ENCODE measurements at regions not wholly inside any gene's neighbourhood (a gene's known extent, or its start where the extent isn't known, plus 50 kb on each side); places are given as distances from the start of the nearest gene placed in this dataset.

DNA sequence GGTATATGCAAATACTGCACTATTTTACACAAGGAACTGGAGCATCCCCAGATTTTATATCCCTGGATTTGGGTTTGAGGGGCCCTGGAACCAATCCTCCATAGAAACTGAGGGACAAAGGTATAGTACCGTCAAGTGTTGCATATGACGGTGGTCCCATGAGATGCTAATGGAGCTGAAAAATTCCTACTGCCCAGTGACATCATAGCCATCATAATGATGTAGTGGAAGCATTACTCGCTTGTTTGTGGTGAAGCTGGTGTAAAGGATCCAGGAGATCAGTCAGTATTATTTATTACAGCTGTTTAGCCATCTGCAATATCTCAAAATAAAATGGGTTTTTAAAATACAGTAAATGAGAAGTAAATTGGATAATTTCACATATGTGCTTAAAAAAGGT, 496.6 kb upstream of the HS6ST1 start:
- TF ChIP-seq, protein P1, sequence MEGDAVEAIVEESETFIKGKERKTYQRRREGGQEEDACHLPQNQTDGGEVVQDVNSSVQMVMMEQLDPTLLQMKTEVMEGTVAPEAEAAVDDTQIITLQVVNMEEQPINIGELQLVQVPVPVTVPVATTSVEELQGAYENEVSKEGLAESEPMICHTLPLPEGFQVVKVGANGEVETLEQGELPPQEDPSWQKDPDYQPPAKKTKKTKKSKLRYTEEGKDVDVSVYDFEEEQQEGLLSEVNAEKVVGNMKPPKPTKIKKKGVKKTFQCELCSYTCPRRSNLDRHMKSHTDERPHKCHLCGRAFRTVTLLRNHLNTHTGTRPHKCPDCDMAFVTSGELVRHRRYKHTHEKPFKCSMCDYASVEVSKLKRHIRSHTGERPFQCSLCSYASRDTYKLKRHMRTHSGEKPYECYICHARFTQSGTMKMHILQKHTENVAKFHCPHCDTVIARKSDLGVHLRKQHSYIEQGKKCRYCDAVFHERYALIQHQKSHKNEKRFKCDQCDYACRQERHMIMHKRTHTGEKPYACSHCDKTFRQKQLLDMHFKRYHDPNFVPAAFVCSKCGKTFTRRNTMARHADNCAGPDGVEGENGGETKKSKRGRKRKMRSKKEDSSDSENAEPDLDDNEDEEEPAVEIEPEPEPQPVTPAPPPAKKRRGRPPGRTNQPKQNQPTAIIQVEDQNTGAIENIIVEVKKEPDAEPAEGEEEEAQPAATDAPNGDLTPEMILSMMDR (IDR thresholded peaks at IDR 0.05), result no peak
- TF ChIP-seq POLR2A (IDR thresholded peaks at IDR 0.05), result no peak

Measured in ovary (tissue), 3 donors.